Kidney (tissue), 13 donors: ENCODE measurements at regions not wholly inside any gene's neighbourhood (a gene's known extent, or its start where the extent isn't known, plus 50 kb on each side); places are given as distances from the start of the nearest gene placed in this dataset.
"Not testable (repeated sequence)": the region's sequence is repeated elsewhere in the genome, so short reads cannot be mapped to it uniquely, and the experiment has no call there.

ENCODE experiments used
- DNase-seq, 5 donors: peaks; one replicate each; pipeline ENCODE4 v3.0.0-alpha.2; 2013 to 2020
- FAIRE-seq: peaks from 2 replicates; lab custom pipeline; 2012; peaks lifted over from hg19 to GRCh38; lab: Jason Lieb, UNC
- H3K27ac ChIP-seq, 2 donors: one replicate each; pipeline ENCODE4 v1.7.0; 2013; ENCODE audit warnings: low read depth in 2 of 2, low read length in 2 of 2, inconsistent platforms in 1 of 2
- H3K27me3 ChIP-seq: one replicate; pipeline ENCODE4 v1.7.1; 2013; ENCODE audit warnings: low read length, inconsistent platforms; ENCODE audit not compliant: control insufficient read depth, insufficient read depth
- H3K36me3 ChIP-seq, 3 donors: one replicate each; pipeline versions ENCODE4 v1.7.0 to v1.7.1; 2013; ENCODE audit warnings: low read length in 3 of 3, control low read depth in 1 of 3, inconsistent platforms in 1 of 3; ENCODE audit not compliant: insufficient read depth in 3 of 3, control insufficient read depth in 2 of 3
- H3K4me1 ChIP-seq, 3 donors: one replicate each; pipeline versions ENCODE4 v1.7.0 to v1.7.1; 2013; ENCODE audit warnings: low read length in 3 of 3, inconsistent platforms in 1 of 3, low read depth in 1 of 3; ENCODE audit not compliant: control insufficient read depth in 2 of 3, insufficient read depth in 2 of 3
- H3K4me3 ChIP-seq, 3 donors: one replicate each; pipeline versions ENCODE4 v1.7.0 to v1.8.1; 2013; ENCODE audit warnings: low read length in 3 of 3, control low read depth in 1 of 3, inconsistent platforms in 1 of 3
- H3K9ac ChIP-seq, 3 donors: one replicate each; pipeline versions ENCODE4 v1.7.0 to v1.7.1; 2013; ENCODE audit warnings: low read length in 3 of 3, control low read depth in 1 of 3, inconsistent platforms in 1 of 3
- H3K9me3 ChIP-seq, 3 donors: one replicate each; pipeline versions ENCODE4 v1.7.0 to v1.7.1; 2013; ENCODE audit warnings: low read length in 3 of 3, control low read depth in 1 of 3, inconsistent platforms in 1 of 3; ENCODE audit not compliant: control insufficient read depth in 2 of 3, insufficient read depth in 1 of 3
- CTCF ChIP-seq: IDR thresholded peaks from 3 replicates; pipeline ENCODE4 v1.5.1; 2012; ENCODE audit warnings: mild to moderate bottlenecking, moderate library complexity, borderline replicate concordance; ENCODE audit not compliant: insufficient read depth; ENCODE audit errors: extremely low read depth
- intact Hi-C: fragments of 100-400 bp; cut with DNase I; formaldehyde crosslinking; loops from one replicate; pipeline ENCODE4 v1.11.1; 2022
- donor health status: control.
- donor health status: control.
- donor health status: control.
- donor health status: control.
- donor health status: control.
- donor health status: DM: yes; HTN: yes; CAD: no.
- donor health status: Normal renal cell carcinoma (clear cell type).

- DNase-seq = no peak
- intact Hi-C loops = no loop called here
- no peak overlapping the region for H3K4me3 ChIP-seq
- no peak overlapping the region for H3K9ac ChIP-seq
- H3K27ac ChIP-seq = no peak overlapping the region
- H3K36me3 ChIP-seq = no peaks in the 10 kb centered on the region
- H3K27me3 ChIP-seq = no peaks in the 10 kb centered on the region
- no peaks in the 10 kb centered on the region for H3K9me3 ChIP-seq
- no peaks in the 10 kb centered on the region for H3K4me1 ChIP-seq
- TF ChIP-seq CTCF = no peak
- no peak for FAIRE-seq
Measured at GRCh38 chr10:105733924-105734323, 1092.8 kb downstream of the SORCS3 start.

- Histone ChIP-seq H3K36me3 (no peaks in the 10 kb centered on the region), H3K9me3 (no peaks in the 10 kb centered on the region), H3K27ac (no peak overlapping the region), H3K4me3 (no peak overlapping the region), H3K4me1 (no peaks in the 10 kb centered on the region), H3K27me3 (no peaks in the 10 kb centered on the region), H3K9ac (no peak overlapping the region)
- intact Hi-C loops = no loop called here
- DNase-seq (peak in 1 of 5 donors; percentile 6), FAIRE-seq (no peak)
- TF ChIP-seq CTCF = no peak
Measured at GRCh38 chr10:105729428-105729827, 1088.3 kb downstream of the SORCS3 start.

- H3K9me3 ChIP-seq, FAIRE-seq, intact Hi-C loops, H3K27me3 ChIP-seq, H3K27ac ChIP-seq, H3K4me3 ChIP-seq, DNase-seq, H3K36me3 ChIP-seq, H3K4me1 ChIP-seq, H3K9ac ChIP-seq: not testable (repeated sequence)
Measured at GRCh38 chr10:105727586-105727985, 1086.5 kb downstream of the SORCS3 start.

GRCh38 chr10:105727131-105727530, 1086.0 kb downstream of the SORCS3 start:
- FAIRE-seq = no peak

More at GRCh38 chr10:105727131-105727530, 1086.0 kb downstream of the SORCS3 start:
- H3K9me3 ChIP-seq = no peaks in the 10 kb centered on the region
- peak in 2 of 5 donors; percentile 13 to 38 for DNase-seq
- no peak overlapping the region for H3K27ac ChIP-seq
- no peak for TF ChIP-seq CTCF
- intact Hi-C loops = no loop called here
- no peaks in the 10 kb centered on the region for H3K36me3 ChIP-seq
- no peak overlapping the region for H3K4me3 ChIP-seq
- H3K27me3 ChIP-seq = no peaks in the 10 kb centered on the region
- H3K4me1 ChIP-seq = no peaks in the 10 kb centered on the region
- H3K9ac ChIP-seq = no peak overlapping the region
